IMR-90 (cell line): ENCODE measurements at regions not wholly inside any gene's neighbourhood (a gene's known extent, or its start where the extent isn't known, plus 50 kb on each side); places are given as distances from the start of the nearest gene placed in this dataset.

Source experiments
- ATAC-seq: fragments of 200-7000 bp; cut with Tn5 transposase; 2 replicates; pipeline ENCODE4 v1.9.1; 2020; ENCODE audit warnings: low read depth, mild to moderate bottlenecking, moderate library complexity
- BruUV-seq: library from RNA; stranded (reverse); fragments of 400-500 nt; replicated peaks from 2 replicates; lab custom pipeline; 2021; lab: Mats Ljungman, UMichigan
- CTCF ChIA-PET: fragments of 300-600 bp; formaldehyde crosslinking; extraction: SDS; loops from one replicate; lab custom pipeline; 2021; ENCODE audit warnings: antibody characterized with exemption; lab: Yijun Ruan, JAX
- POLR2A ChIA-PET: fragments of 300-600 bp; sonication (Branson Sonifier 250); formaldehyde crosslinking; loops from one replicate; lab custom pipeline; 2022; ENCODE audit warnings: antibody characterized with exemption; ENCODE audit not compliant: unreplicated experiment; lab: Charles Lee
- DNase-seq: peaks from one replicate; pipeline ENCODE4 v3.0.0; 2013
- H2AFZ ChIP-seq: replicated peaks from 2 replicates; pipeline ENCODE3; 2013; ENCODE audit warnings: low read length, mild to moderate bottlenecking; ENCODE audit not compliant: poor library complexity
- H2AK5ac ChIP-seq: 2 replicates; pipeline ENCODE4 v1.6.1; 2013; ENCODE audit warnings: low read depth, low read length, inconsistent platforms
- H2AK9ac ChIP-seq: replicated peaks from 2 replicates; pipeline ENCODE3; 2013; ENCODE audit warnings: mild to moderate bottlenecking, low read depth, low read length, moderate library complexity; ENCODE audit not compliant: poor library complexity
- H2BK120ac ChIP-seq: 2 replicates; pipeline ENCODE4 v1.6.1; 2013; ENCODE audit warnings: low read depth, low read length, inconsistent platforms
- H2BK15ac ChIP-seq: 3 replicates; pipeline ENCODE4 v1.6.1; 2013; ENCODE audit warnings: low read depth, low read length, inconsistent platforms
- H2BK20ac ChIP-seq: 2 replicates; pipeline ENCODE4 v1.6.1; 2013; ENCODE audit warnings: low read depth, mild to moderate bottlenecking, inconsistent platforms, low read length, moderate library complexity
- H2BK5ac ChIP-seq: 2 replicates; pipeline ENCODE4 v1.6.1; 2013; ENCODE audit warnings: mild to moderate bottlenecking, low read depth, low read length, inconsistent platforms; ENCODE audit not compliant: poor library complexity, severe bottlenecking
- H3K14ac ChIP-seq: replicated peaks from 2 replicates; pipeline ENCODE4 v1.6.1; 2013; ENCODE audit warnings: low read depth, low read length, inconsistent platforms
- H3K18ac ChIP-seq: 2 replicates; pipeline ENCODE4 v1.6.1; 2013; ENCODE audit warnings: low read depth, low read length, control low read depth
- H3K23ac ChIP-seq: 2 replicates; pipeline ENCODE4 v1.6.1; 2013; ENCODE audit warnings: low read depth, low read length, inconsistent platforms
- H3K27ac ChIP-seq: 2 replicates; pipeline ENCODE4 v1.5.1; 2013; ENCODE audit warnings: mild to moderate bottlenecking, control low read depth, low read length; ENCODE audit not compliant: insufficient read depth
- H3K27me3 ChIP-seq: 2 replicates; pipeline ENCODE4 v1.6.1; 2013; ENCODE audit warnings: low read length; ENCODE audit not compliant: control insufficient read depth, insufficient read depth
- H3K36me3 ChIP-seq: 2 replicates; pipeline ENCODE4 v1.6.1; 2013; ENCODE audit warnings: low read length, mixed read lengths; ENCODE audit not compliant: control insufficient read depth, insufficient read depth
- H3K4ac ChIP-seq: 2 replicates; pipeline ENCODE4 v1.6.1; 2013; ENCODE audit warnings: low read depth, low read length, inconsistent platforms
- H3K4me1 ChIP-seq: 2 replicates; pipeline ENCODE4 v1.6.1; 2013; ENCODE audit warnings: low read length, mixed read lengths; ENCODE audit not compliant: control insufficient read depth, insufficient read depth
- H3K4me2 ChIP-seq: 2 replicates; pipeline ENCODE4 v1.6.1; 2013; ENCODE audit warnings: low read depth, mild to moderate bottlenecking, control low read depth, low read length, moderate library complexity
- H3K4me3 ChIP-seq: 2 replicates; pipeline ENCODE4 v1.5.1; 2013; ENCODE audit warnings: low read depth, mild to moderate bottlenecking, control low read depth, low read length, moderate library complexity; ENCODE audit not compliant: insufficient read depth
- H3K56ac ChIP-seq: 2 replicates; pipeline ENCODE4 v1.6.1; 2013; ENCODE audit warnings: low read length, inconsistent platforms; ENCODE audit not compliant: insufficient read depth; ENCODE audit errors: extremely low read depth
- H3K79me1 ChIP-seq, 2 experiments: 2 replicates each; pipeline ENCODE4 v1.6.1; 2013; ENCODE audit warnings: low read length in 2 of 2, inconsistent platforms in 1 of 2, low read depth in 1 of 2
- H3K9ac ChIP-seq: 2 replicates; pipeline ENCODE4 v1.6.1; 2013; ENCODE audit warnings: low read depth, low read length, control low read depth
- H3K9me1 ChIP-seq: 2 replicates; pipeline ENCODE4 v1.6.1; 2013; ENCODE audit warnings: low read length, inconsistent platforms; ENCODE audit not compliant: insufficient read depth
- H3K9me3 ChIP-seq: 2 replicates; pipeline ENCODE4 v1.6.1; 2013; ENCODE audit warnings: low read length; ENCODE audit not compliant: control insufficient read depth, insufficient read depth
- H4K20me1 ChIP-seq: 2 replicates; pipeline ENCODE4 v1.6.1; 2013; ENCODE audit warnings: low read length, inconsistent platforms; ENCODE audit not compliant: insufficient read depth
- H4K5ac ChIP-seq: 2 replicates; pipeline ENCODE4 v1.6.1; 2013; ENCODE audit warnings: mild to moderate bottlenecking, low read depth, low read length, control low read depth
- H4K8ac ChIP-seq, 2 experiments: 2 replicates each; pipeline ENCODE4 v1.6.1; 2013; ENCODE audit warnings: low read depth in 2 of 2, low read length in 2 of 2, control low read depth in 1 of 2, inconsistent platforms in 1 of 2
- H4K91ac ChIP-seq: 2 replicates; pipeline ENCODE4 v1.6.1; 2013; ENCODE audit warnings: low read depth, low read length, inconsistent platforms; ENCODE audit not compliant: insufficient read depth
- BHLHE40 ChIP-seq: fragments of 150-350 bp; IDR thresholded peaks from 2 replicates; pipeline ENCODE4 v1.6.1; 2016; ENCODE audit warnings: mild to moderate bottlenecking, low read depth, low read length
- CEBPB ChIP-seq: IDR thresholded peaks from 2 replicates; pipeline ENCODE4 v1.6.1; 2012; ENCODE audit warnings: low read depth, low read length, improper control_type of control experiment
- CHD1 ChIP-seq: IDR thresholded peaks from 2 replicates; pipeline ENCODE4 v1.6.1; 2012; ENCODE audit warnings: low read depth, low read length, improper control_type of control experiment
- ELK1 ChIP-seq: fragments of 150-350 bp; IDR thresholded peaks from 2 replicates; pipeline ENCODE4 v1.6.1; 2016; ENCODE audit warnings: low read depth, mild to moderate bottlenecking, low read length, moderate library complexity, borderline replicate concordance
- FOS ChIP-seq: fragments of 150-350 bp; IDR thresholded peaks from 2 replicates; pipeline ENCODE4 v1.6.1; 2016; ENCODE audit warnings: low read depth, low read length
- MAFK ChIP-seq: IDR thresholded peaks from 2 replicates; pipeline ENCODE4 v1.6.1; 2012; ENCODE audit warnings: low read depth, low read length, improper control_type of control experiment
- MAZ ChIP-seq: IDR thresholded peaks from 2 replicates; pipeline ENCODE4 v1.6.1; 2012; ENCODE audit warnings: low read depth, mild to moderate bottlenecking, low read length, improper control_type of control experiment, moderate library complexity, borderline replicate concordance
- MXI1 ChIP-seq: IDR thresholded peaks from 2 replicates; pipeline ENCODE4 v1.6.1; 2012; ENCODE audit warnings: low read depth, mild to moderate bottlenecking, low read length, moderate library complexity, borderline replicate concordance
- NFE2L2 ChIP-seq: fragments of 150-350 bp; IDR thresholded peaks from 2 replicates; pipeline ENCODE4 v1.6.1; 2016; ENCODE audit warnings: low read depth, mild to moderate bottlenecking, low read length
- POLR2A ChIP-seq: IDR thresholded peaks from 2 replicates; pipeline ENCODE4 v1.6.1; 2012; ENCODE audit warnings: mild to moderate bottlenecking, low read depth, low read length
- RAD21 ChIP-seq: IDR thresholded peaks from 2 replicates; pipeline ENCODE4 v1.6.1; 2012; ENCODE audit warnings: low read length, improper control_type of control experiment
- RCOR1 ChIP-seq: IDR thresholded peaks from 2 replicates; pipeline ENCODE4 v1.6.1; 2012; ENCODE audit warnings: mild to moderate bottlenecking, low read length, improper control_type of control experiment; ENCODE audit not compliant: insufficient replicate concordance
- RFX5 ChIP-seq: IDR thresholded peaks from 2 replicates; pipeline ENCODE4 v1.8.0; 2012; ENCODE audit warnings: low read depth, mild to moderate bottlenecking, low read length, moderate library complexity
- SMC3 ChIP-seq: fragments of 150-350 bp; IDR thresholded peaks from 2 replicates; pipeline ENCODE4 v1.6.1; 2016; ENCODE audit warnings: low read depth, mild to moderate bottlenecking, antibody characterized with exemption, low read length, moderate library complexity
- WGBS, 2 experiments: methylation state at CpG; one replicate each; pipeline versions ENCODE4 v1.1.5 to v1.1.7; 2013; ENCODE audit warnings: missing lambda C conversion rate in 2 of 2; ENCODE audit not compliant: insufficient read length in 1 of 2; ENCODE audit errors: extremely low coverage in 2 of 2; 5-methylcytosine and 5-hydroxymethylcytosine counted together
- dilution Hi-C: fragments of 300-500 bp; cut with HindIII; formaldehyde crosslinking; loops from one replicate; pipeline ENCODE4 v1.14.3; 2018; ENCODE audit warnings: low sequenced_read_pairs; ENCODE audit not compliant: unreplicated experiment
- in situ Hi-C: fragments of 300-500 bp; cut with MboI; formaldehyde crosslinking; loops from 3 replicates; pipeline ENCODE4 v1.14.3; 2019; ENCODE audit warnings: low sequenced_read_pairs, inconsistent platforms, mixed read lengths
- intact Hi-C: fragments of 100-400 bp; cut with micrococcal nuclease; formaldehyde crosslinking; loops from 2 replicates; pipeline ENCODE4 v1.10.0; 2022
- TF ChIP-seq, protein P1 (sequence below): conservative IDR thresholded peaks from 2 replicates; pipeline ENCODE4 v1.5.1; 2012; ENCODE audit warnings: mild to moderate bottlenecking, low read depth, low read length, improper control_type of control experiment
- TF ChIP-seq, protein P2 (sequence below): fragments of 150-350 bp; IDR thresholded peaks from 2 replicates; pipeline ENCODE4 v1.6.1; 2017; ENCODE audit warnings: mild to moderate bottlenecking, antibody characterized with exemption, low read length, low read depth

GRCh38 chr4:141356321-141356962 is 135.7 kb downstream of the ZNF330 start:
- no peak overlapping the region for H3K56ac ChIP-seq
- CTCF ChIA-PET: no interaction called here
- H3K27ac ChIP-seq: no peak overlapping the region
- no CpG with 5 or more reads among the region's 1 CpG for WGBS, 2 experiments
- H2BK120ac ChIP-seq: no peak overlapping the region; the same call in 1 of the 2 replicates
- dilution Hi-C loops: no loop called here
- DNase-seq (no peak), ATAC-seq (no peak)
- no peak overlapping the region; the same call in 1 of the 2 replicates for H2AK5ac ChIP-seq
- H2BK20ac ChIP-seq: no peak overlapping the region
- POLR2A ChIA-PET: no interaction called here
- peaks cover 13% of the 10 kb centered on the region for H3K4me1 ChIP-seq
- no TSS peak for BruUV-seq
- H3K36me3 ChIP-seq: no peaks in the 10 kb centered on the region
- no peaks in the 10 kb centered on the region for H3K9me3 ChIP-seq
- H3K9me1 ChIP-seq: peaks cover 3% of the 10 kb centered on the region; the same call in 1 of the 2 replicates
- TF ChIP-seq RFX5 (no peak), ELK1 (no peak), SMC3 (no peak), POLR2A (no peak), BHLHE40 (no peak), RCOR1 (no peak), MXI1 (no peak), RAD21 (no peak), FOS (no peak), CHD1 (no peak), CEBPB (no peak), NFE2L2 (no peak), MAZ (no peak), MAFK (no peak)
- TF ChIP-seq, protein P1, sequence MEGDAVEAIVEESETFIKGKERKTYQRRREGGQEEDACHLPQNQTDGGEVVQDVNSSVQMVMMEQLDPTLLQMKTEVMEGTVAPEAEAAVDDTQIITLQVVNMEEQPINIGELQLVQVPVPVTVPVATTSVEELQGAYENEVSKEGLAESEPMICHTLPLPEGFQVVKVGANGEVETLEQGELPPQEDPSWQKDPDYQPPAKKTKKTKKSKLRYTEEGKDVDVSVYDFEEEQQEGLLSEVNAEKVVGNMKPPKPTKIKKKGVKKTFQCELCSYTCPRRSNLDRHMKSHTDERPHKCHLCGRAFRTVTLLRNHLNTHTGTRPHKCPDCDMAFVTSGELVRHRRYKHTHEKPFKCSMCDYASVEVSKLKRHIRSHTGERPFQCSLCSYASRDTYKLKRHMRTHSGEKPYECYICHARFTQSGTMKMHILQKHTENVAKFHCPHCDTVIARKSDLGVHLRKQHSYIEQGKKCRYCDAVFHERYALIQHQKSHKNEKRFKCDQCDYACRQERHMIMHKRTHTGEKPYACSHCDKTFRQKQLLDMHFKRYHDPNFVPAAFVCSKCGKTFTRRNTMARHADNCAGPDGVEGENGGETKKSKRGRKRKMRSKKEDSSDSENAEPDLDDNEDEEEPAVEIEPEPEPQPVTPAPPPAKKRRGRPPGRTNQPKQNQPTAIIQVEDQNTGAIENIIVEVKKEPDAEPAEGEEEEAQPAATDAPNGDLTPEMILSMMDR: no peak
- TF ChIP-seq, protein P2, sequence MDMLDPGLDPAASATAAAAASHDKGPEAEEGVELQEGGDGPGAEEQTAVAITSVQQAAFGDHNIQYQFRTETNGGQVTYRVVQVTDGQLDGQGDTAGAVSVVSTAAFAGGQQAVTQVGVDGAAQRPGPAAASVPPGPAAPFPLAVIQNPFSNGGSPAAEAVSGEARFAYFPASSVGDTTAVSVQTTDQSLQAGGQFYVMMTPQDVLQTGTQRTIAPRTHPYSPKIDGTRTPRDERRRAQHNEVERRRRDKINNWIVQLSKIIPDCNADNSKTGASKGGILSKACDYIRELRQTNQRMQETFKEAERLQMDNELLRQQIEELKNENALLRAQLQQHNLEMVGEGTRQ: no peak
- H3K79me1 ChIP-seq: no peaks in the 10 kb centered on the region
- H3K18ac ChIP-seq: no peak overlapping the region
- no peak overlapping the region for H4K91ac ChIP-seq
- H4K8ac ChIP-seq: no peak overlapping the region; a peak in 1 of 4 replicates
- H2AFZ ChIP-seq: no peak overlapping the region
- no peak overlapping the region for H2BK15ac ChIP-seq
- H2BK5ac ChIP-seq: no peak overlapping the region
- intact Hi-C loops: no loop called here
- H4K20me1 ChIP-seq: no peaks in the 10 kb centered on the region
- no peak overlapping the region for H3K14ac ChIP-seq
- H2AK9ac ChIP-seq: no peak overlapping the region
- no peaks in the 10 kb centered on the region for H3K27me3 ChIP-seq
- no peak overlapping the region for H3K23ac ChIP-seq
- no peak overlapping the region for H3K9ac ChIP-seq
- no peak overlapping the region for H3K4me2 ChIP-seq
- in situ Hi-C loops: no loop called here
- no peak overlapping the region for H4K5ac ChIP-seq
- no peak overlapping the region for H3K4ac ChIP-seq
- no peak overlapping the region for H3K4me3 ChIP-seq
